GM21717 (cell line): ENCODE measurements at regions not wholly inside any gene's neighbourhood (a gene's known extent, or its start where the extent isn't known, plus 50 kb on each side); places are given as distances from the start of the nearest gene placed in this dataset.

ENCODE experiments used
- ATAC-seq: cut with Tn5 transposase; IDR thresholded peaks from one replicate; pipeline ENCODE4 v1.9.1; 2021; ENCODE audit warnings: mild to moderate bottlenecking, moderate library complexity; ENCODE audit not compliant: unreplicated experiment

- ATAC-seq, result no peak
Measured at GRCh38 chr12:107973950-107974349, 155.1 kb upstream of the WSCD2 start.

GRCh38 chr12:107976331-107976730, 152.8 kb upstream of the WSCD2 start:
- no peak for ATAC-seq

DNA sequence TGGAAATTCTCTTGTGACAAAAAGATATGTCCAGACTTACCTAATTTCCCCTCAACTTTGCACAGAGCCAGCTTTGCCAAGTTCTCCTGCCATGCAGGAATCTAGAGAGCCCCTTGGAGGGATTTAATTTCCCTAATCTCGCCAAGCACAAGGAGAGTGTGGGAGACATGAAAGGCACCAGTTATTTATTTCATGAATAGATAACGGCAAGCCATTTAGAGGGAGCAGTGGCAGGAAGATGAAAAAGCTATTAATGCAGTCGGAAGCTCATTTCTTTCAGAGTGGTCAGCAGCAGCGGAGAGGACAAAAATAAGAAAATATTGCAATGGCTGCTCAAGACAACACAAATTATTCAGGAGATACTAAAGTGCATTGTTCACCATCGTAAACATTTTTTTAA, 150.9 kb upstream of the WSCD2 start:
- ATAC-seq, result no peak

DNA sequence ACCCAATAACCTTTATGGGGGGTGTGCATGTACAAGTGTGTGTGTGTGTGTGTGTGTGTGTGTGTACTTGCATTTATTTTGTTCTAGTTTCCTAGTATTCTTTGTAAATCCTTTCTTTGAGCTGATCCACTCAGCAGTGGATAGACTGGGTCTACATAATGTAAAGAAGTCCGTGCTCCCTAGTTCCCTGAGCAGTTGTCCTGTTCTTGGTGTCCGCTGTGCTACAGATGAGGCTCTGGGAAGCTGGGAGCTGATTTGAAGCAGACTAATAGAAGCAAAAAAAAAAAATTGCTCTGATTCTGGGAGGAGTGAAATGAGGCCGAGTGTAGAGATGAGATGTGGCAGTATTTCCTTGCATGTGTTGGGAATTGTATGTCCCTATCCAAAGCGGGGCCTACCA, 150.4 kb upstream of the WSCD2 start:
- ATAC-seq, result no peak

DNA sequence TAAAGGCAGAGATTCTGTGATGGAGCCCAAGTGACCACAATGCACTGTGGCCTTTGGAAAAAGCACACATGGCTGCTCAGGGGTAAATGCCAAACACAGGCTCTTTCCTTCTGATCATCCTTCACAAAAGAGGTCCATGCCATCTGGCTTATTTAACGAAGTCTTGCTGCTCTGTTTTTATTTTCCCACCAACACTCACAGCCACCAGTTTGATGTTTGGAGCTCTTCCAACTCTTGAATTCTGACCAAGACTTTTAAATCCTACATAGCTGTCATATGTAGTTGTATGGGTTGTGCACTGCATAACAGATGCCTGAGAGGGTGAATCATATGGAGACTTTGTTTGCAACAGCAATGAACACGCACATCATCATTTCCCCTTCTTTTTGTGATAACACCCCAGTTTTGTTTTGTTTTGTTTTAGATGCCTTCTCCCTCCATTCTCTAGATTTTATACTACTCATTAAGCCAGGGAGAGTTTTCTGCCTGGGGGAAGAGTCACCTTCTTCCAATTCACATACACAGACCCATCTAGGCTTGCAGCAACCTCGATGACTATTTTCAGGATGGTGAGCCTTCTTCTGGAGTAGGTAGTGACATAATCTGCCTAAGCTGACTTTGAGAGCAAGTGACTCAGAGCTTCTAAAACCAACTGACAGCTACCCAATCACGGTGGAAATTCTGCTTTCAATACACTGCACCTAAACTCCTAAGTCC, 145.2 kb upstream of the WSCD2 start:
- no peak for ATAC-seq

- no peak for ATAC-seq
Measured at GRCh38 chr12:107984973-107985372, 144.1 kb upstream of the WSCD2 start.

DNA sequence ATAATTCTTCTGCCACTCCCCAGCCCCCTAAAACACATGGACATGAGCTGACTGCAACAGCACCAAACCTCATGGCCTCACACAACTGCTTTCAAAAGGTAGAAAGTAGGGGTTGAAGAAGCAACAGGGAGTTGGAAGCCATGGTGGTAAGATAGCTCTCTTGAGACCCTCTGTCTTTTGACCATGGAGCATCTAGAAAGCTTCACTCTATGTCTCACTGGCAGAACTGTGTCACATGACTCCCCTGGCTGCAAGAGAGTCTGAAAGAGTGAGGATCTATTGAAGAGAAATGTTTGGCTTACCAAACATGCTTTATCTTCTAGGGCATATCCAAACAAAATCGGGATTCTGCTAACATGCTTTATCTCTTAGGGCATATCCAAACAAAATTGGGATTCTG, 142.9 kb upstream of the WSCD2 start:
- ATAC-seq, result no peak

DNA sequence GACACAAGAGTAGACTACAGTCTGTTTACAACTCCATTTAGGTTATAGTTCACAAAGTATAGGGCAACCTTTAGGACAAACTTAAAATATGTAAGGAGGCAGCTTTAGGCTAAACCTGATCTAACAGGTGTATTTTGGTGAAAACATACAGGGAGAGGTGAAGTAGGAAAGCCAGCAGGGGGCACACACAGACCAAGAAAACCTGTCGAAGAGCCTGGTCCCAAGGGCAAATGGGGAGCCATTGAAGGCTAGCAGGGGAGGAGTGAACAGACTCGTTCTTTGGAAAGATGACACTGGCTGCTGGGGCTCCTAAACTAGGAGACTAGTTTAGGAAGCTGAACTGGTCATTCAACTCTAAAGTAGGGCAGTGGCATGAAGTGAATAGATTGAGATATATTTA, 138.8 kb upstream of the WSCD2 start:
- ATAC-seq, result no peak

- ATAC-seq, result no peak
Measured at GRCh38 chr12:107992029-107992428, 137.1 kb upstream of the WSCD2 start.

GRCh38 chr12:107992870-107993451, 136.1 kb upstream of the WSCD2 start:
- no peak for ATAC-seq

GRCh38 chr12:107998863-107999262, 130.2 kb upstream of the WSCD2 start:
- no peak for ATAC-seq

DNA sequence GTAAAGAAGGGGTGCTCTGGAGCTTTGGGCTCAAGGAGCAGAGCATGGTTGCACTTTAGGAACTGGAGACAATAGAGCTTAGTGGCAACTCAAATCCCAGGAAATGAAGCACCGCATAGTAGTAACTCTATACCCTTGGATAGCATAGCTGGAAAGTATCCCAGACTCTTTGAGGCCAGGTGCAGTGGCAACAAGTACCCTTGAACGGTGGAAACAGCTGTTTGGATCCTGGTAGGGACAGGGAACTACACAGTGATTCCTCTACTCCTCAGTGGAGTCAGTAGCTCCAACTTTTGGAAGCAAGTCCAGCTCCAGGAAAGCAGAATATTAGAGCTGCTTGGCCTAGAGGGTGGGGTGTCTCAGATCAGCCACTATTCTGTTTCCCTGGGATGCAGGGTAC, 129.0 kb upstream of the WSCD2 start:
- ATAC-seq, result no peak

- no peak for ATAC-seq
Measured at GRCh38 chr12:108004319-108004718, 124.8 kb upstream of the WSCD2 start.

DNA sequence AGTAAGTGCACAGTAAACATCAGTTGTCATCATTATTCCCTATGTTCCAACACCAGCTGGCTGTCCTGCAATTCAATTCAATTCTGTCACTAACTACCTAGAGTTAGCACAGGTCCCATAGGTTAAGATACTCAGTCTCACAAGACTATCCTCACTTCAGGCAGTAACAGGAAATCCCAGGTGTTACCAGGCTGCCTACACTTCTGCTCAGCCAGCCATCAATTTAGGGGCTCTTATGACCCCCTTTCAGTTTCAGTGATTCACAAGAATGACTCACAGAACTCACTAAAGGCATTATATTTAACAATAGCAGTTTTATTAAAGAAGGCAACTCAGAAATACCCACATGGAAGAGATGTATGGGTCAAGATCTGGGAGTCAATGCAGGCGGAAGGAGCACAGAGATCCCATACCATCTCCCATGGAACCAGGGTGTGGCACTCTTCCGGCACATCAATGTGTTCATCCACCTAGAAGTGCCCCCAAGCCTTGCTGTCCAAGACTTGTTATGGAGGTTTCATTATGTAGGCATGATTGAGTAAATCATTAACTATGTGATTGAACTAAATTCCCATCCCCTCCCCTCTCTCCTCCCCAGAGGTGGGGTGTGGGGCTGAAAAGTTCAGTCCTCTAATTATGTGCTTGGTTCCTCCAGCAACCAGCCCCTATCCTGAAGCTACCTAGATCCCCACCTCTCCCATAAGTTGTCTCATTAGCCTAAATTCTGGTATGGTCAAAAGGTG, 120.8 kb upstream of the WSCD2 start:
- no peak for ATAC-seq

- ATAC-seq, result no peak
Measured at GRCh38 chr12:108009442-108010070, 119.5 kb upstream of the WSCD2 start.

- no peak for ATAC-seq
Measured at GRCh38 chr12:108016022-108016564, 113.0 kb upstream of the WSCD2 start.

DNA sequence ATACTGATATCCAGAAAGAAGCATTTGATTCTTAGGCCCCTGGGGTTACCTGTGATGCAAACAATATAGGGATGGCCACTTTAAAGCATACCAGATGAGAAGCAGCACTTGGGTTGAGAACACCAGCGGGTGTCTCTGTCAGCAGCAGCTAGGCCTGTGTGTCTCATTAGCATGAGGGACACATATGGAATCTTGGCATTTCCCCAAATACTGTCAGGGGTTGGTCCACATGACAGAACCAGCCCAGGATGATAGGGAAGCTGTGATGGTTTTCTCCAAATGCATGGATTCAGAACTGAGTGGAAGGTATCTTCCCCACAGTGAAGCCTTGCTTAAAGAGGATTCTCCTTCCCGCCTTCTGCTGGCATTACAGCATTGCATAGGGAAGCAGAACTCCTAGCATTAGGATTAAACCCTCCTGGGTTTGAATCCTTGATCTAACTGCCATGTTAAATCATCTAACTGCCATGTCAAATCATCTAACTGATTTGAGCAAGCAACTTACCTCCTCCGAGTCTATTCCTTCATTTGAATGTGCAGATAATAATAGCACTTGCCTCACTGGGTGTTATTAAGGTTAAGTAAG, 111.5 kb upstream of the WSCD2 start:
- ATAC-seq, result no peak

GRCh38 chr12:108019862-108020261, 109.2 kb upstream of the WSCD2 start:
- ATAC-seq, result no peak

DNA sequence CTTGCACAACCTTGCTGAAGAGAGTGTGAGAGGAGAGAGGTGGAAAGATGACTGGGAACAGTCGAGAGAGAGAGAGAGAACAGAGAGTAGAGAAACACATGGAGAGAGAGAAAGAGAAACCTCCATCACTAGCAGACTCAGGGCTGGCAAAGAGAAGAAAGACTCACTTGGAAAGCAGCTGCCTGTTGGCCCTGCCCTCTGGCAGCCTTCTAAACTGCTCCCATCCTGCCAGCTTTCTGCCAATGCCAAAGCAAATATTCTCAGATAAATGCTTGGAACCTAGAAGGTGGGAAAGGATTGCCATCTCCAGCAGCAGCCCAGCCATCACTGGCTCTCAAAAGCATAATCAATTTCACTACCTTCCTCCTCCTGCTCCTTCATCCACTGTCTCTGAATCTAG, 107.9 kb upstream of the WSCD2 start:
- no peak for ATAC-seq

DNA sequence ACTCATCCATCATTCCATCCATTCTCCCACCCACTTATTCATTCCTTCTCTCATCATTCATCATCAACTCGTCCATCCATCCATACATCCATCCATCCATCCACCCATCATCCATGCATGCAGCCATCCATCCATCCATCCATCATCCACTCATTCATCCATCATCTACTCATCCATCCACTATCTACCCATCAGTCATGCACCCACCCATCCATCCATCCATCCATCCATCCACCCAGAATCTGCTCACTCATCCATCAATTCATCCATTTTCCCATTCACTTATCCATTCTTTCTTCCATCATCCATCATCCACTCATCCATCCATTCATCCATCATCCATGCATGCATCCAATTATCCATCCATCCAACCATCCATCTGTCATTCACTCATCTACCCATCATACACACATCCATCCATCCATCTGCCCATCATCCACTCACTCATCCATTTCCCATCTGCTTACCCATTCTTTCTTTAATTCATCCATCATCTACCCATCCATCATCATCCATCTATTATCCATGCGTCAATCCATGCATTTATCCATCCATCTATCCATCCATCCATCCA, 107.1 kb upstream of the WSCD2 start:
- ATAC-seq, result no peak
